ENCODE measurements at regions not wholly inside any gene's neighbourhood (a gene's known extent, or its start where the extent isn't known, plus 50 kb on each side); places are given as distances from the start of the nearest gene placed in this dataset.

DNA sequence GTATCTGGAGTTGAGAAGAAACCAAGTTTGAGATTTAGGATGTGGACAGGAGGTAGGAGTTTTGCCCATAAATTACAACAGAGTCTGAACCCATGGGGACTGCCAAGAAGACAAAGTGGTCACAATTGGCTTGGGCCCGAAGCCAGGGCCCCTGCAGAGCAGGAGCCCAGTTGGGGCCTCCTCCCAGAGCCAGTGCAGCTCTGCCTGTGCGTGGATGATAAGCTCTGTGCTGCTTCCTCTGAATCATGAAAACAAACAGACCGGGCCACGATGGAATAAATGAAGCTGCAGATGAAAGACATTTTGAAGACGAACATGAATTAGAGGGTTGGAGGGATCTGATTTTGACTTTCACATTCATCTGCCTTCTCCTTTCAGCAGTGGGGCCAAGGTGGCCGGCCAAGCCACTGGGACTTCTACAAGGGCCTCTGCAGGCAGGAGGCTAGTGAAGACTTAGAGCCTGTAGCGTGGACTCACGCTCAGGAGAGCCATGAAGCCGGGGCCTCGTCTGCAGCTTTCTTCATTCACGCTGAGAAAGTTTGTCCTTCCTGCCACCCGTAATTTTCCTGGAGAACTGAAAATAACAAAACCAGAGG lies 156.8 kb upstream of the LYZL1 start:
- no peak for DNase-seq

DNA sequence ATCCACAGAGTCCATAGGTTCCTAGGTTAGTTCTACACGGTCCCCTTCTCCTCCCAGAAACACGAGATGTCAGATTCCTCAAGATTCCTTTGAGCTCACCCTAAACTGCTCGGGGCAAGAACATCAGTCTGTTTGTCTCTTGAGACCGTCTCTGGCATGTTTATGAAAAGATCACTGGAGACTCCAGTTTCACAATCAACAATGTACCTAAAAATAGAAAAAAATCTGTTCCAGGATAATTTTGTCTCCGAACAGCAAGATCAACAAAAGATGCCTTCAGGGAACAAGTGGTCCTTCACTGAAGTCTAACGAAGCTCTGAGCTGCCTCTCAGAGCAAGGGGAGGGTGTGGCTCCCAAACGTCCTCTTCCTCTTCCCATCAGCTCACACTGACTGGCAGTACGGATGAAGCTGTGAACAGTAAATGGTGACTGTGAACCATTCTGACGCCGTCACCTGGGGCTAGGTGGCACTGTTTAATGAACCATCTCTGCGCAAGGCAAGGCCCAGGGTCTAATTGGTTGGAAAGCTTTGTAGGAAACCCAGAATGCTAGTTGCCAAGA lies 156.2 kb upstream of the LYZL1 start:
- DNase-seq: no peak

DNA sequence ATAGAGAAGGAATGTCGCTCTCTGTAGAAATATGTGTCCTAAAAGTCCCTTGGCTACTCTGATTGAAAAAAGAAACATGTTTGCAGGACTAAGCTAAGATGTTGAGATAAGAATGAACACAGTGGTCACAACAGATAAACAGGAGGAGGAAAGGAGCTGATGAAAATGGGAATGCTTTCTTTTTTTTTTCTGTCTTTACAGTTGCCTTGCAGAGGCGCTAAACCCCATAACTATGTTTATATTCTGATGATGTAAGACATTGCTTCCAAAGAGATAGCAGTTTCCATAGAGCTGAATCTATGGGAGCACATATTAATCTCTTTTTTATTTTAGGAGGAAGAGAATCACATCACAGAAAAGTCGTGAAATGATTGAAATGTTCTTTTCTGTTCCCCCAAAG lies 153.5 kb upstream of the LYZL1 start:
- no peak for DNase-seq

DNA sequence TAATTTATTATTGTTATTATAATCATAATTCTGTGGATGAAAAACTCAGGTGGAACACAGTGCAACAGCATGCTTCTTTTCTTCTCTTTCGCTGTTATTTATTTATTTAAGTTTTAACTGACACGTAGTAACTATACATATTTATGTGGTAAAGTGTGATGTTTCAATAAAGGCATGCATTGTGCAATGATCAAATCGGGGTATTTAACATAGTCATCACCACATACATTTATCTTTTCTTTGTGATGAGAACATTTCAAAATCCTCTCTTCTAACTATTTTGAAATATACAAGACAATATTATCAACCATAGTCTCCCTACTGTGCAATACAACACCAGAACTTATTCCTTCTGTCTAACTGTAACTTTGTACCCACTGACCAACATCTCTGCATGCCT lies 152.5 kb upstream of the LYZL1 start:
- DNase-seq: no peak

DNA sequence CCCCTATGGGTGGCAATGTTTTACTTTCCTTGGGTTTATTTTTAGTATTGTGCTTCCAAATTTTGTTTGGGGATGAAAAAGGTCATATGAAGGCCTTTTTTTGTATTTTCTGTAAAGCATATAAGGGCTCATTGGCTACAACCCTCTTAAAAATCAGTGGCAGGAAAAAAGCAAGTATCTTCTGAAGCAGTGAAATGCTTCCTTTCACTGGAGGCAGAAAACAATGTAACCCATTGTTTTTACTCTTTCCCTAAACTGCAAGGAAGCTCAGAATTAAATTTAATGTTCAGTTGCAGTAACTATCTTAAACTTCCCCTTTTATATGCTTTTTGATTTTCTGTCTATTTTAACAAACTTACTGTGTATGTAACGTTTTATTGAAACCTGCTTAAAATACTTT lies 148.7 kb upstream of the LYZL1 start:
- no peak for DNase-seq

DNA sequence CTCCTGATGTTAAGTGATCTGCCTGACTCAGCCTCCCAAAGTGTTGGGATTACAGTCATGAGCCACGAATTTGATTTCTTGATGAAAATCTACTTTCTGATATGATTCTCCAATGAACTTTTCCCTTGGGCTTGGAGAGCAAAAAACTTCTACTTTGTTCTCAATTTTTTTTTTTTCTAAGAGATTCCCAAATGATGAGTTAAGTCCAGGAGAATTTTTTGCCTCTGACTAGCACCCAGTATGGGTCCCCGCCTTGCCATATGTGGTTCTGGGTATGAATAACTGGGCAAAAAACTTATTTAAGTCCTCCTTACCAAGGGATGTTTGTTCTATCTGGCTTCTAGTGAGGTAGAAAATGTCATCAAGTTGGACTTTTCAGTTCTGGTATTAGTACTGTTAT lies 147.9 kb upstream of the LYZL1 start:
- DNase-seq: no peak

DNA sequence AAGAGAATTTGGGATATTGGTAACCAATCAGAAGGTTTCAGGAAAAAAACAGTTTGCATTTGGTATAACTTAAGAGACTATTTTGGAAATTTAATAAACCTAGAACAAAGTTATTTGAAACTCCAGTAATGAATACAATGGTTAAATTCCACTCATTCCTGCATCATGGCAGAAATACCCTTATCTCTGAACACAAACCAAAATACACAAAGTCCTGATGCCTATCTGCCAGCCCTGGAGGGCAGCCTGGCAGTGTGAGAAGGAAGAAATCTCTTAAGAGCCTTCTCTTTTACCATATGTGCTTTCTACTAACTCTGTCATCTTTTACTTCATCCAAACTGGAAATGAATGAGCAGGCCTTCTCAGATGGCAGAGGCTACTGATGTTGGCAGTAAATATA lies 147.1 kb upstream of the LYZL1 start:
- no peak for DNase-seq

DNA sequence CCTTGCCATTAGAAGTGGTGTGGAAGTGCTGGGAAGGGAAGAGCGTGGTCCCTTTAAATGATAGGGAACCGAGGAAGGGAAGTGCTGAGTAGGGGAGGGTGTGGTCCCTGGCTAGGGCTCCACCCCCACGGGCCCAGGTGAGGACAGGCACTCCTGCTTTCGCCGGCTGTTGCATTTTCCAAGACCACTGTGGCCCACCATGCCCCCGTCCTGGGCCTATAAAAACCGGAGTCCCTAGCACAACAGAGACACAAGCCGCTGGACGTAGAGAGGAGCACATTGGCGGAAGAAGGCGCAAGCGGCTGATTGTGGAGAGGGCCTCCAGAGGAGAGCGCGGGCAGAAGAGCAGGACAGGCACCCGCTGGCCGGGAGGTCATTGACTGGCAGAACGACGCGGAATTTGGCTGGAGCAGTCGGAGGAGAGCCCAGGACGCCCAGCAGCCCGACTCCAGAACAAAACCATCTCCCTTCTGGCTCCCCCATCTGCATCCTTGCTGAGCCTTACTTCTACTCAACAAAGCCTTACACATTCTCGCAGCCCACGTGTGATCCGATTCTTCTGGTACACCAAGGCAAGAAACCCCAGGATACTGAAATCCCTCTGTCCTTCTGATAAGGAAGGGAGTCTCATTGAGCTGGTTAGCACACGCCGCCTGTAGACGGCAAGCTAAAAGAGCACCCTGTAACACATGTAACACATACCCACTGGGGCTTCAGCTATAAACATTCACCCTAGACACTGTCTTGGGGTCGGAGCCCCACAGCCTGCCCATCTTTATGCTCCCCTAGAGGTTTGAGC lies 146.2 kb upstream of the LYZL1 start:
- DNase-seq: no peak

DNA sequence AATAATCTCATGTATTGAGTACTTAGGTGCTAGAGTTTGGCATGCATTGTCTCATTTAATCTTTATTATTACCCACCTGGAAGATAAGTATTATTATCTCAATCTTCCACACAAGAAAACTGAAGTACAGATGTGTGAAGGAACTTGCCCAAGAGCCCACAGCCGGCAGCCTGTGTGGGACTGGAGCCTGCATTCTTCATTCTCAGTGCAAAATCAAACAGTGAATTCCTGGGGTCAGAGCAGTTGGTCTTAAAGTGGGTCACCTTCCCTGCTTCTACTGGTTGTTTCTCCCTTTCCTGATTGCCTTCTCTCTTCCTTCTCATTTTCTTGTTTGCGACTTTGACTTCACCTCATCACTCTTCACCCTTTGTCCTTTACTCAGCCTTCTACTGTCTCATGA lies 144.7 kb upstream of the LYZL1 start:
- DNase-seq: no peak

DNA sequence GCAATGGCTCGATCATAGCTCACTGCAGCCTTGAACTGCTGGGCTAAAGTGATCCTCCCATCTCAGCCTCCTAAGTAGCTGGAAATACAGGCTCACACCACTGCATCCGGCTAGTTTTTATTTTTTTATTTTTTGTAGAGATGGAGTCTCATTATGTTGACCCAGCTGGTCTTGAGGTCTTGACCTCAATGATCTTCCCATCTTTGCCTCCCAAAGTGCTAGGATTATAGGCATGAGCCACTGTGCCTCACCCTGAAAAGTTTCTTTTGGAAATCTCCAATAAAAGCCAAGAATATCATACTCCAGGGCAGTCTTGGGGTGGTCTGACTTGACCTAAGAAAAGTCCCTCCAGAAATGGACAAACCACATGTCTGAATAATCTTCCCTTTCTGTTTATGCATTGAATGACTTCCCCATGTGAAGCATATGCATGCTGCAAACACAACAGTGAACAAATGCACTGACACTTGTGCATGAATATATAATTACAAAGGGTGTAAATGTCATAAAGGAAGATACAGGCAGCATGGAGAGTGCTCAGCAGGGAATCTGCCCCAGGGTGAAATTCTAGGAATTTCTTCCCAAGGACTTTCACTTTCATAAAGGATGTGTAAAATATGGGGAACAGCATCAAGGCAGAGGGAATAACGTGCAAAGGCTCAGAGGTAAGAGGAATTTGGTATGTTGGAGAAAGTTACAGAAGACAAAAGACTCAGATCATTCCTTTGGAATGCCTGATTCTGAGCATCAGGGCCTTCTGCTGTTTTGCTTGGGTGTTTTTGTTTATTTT lies 142.4 kb upstream of the LYZL1 start:
- DNase-seq: no peak

DNA sequence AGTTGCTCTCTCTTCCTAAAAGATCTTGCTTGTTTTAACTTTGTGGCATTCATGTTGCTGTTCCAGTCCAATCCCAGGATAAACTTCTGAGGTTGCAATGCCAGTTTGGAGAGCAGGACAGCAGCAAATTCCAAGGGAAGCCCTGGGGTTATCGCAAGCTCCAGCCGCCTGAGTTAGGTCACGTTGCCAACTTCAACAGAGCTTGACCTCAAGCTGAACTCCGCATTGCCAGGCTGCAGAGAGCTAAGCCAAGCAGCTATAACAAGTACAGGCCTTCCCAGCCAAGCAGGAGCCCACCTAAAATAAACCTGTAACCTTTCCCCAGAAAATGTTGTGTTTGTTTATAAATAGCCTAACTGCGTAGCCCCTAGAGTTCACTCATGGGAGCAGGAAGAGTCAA lies 138.9 kb upstream of the LYZL1 start:
- DNase-seq: no peak

DNA sequence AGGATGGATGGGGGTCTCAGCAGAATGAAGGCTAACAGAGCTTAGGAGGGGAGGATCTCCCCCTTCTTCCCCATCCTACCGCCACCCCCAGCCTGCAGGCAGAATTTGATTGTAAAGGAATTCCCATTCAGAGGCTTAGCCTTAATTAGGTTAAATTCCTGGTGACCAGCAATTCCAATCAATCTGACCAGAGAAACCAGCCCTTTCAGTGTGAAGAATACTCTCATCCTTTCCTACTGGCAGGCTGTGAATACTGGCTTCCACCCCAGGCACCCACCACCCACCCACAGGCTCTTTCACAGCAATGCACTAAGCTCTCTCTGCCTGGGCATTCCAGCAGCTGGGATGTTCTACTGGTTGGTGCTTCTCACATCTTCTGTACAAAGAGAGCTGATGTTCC lies 137.9 kb upstream of the LYZL1 start:
- DNase-seq: no peak

DNA sequence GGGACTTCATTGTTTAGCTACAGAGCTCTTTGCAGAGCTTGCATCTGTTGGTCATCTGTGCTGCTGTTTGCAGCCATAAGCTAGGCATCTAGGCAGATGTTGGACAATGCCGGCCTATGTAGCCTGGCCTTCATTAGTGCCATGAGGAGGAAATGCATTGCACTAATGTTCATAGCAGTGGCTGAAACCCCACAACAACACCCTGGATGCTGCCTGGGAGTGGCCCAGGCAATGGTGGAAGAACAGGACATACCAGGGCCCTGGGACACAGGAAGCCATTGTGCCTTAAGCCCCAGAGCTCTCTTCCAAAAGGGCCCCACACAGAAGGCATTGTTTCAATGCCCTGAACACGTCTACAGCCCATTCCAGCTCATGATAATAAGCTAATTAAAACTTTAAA lies 131.5 kb upstream of the LYZL1 start:
- no peak for DNase-seq

DNA sequence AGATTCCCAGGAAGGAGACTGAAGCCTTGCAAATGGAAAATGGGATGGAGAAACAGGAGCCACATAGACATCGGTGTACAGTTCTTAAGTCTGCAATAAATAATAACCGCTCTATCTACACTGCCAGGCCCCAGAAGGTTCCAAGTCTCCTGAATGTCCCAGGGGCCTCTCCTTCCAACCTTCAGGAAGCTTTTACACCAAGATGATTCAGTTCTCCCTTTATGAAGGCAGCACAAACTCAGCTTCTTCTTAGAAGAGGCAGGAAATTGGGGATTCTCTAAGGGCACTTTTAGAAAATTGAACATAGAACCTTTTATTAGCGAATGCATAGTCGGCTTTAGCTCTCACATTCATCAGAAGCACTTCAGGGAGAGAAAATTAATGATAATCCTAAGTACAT lies 130.8 kb upstream of the LYZL1 start:
- DNase-seq: no peak

DNA sequence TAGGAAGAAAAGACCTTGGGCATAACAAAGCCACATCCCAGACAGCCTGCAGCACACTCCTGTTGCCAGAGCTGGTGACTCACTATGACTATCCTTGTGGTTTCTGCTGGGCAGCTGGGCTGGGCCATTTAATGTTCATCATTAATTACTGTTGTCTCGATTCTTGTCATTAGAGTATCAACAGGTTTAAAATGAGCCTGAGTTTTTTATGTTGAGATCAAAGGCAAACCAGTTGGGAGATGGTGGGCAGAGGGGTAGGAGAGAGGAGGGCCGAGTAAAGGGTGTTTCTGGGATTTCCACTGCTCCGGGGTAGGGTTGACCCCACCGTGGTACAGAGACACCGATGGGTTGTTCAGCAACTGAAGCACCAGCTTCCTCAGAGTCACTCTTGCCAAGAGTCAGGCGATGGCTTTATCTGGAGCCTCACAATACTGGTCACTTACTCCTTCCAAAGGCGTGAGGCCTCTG lies 128.7 kb upstream of the LYZL1 start:
- DNase-seq: no peak

DNA sequence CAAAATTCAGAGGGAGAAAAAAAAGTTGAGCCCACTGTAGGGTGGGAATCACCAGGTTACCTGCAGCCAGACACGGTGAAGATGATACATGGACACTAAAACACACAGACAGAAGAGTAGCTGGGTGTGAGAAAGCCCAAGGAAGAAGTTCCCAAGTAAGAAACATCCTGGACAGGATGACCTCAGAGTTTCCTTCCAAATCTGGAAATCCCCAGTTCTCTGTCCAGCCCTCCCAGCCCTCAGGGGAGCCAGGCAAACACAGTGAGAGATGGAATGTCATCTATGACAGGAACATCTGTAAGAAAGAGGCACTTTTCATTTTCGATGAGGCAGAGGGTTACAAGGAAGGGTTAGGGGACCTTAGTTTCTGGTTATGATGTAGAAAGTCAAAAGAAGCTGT lies 125.1 kb upstream of the LYZL1 start:
- no peak for DNase-seq

DNA sequence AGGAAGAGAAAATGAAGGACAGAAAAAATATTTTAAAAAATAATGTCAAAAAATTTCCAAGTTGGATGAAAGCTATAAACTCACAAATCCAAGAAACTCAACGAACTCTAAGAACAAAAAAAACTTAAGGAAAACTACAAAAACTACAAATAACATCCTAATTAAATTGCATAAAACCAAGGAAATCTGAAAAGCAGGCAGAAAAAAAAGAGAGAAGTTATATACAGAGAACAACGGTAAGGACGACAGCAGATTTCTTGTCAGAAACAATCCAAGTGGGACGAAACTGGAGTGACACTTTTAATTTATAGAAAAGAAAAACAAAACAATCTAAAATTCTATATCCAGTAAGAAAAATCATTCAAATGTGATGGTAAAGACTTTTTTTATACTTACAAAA lies 122.2 kb upstream of the LYZL1 start:
- no peak for DNase-seq

DNA sequence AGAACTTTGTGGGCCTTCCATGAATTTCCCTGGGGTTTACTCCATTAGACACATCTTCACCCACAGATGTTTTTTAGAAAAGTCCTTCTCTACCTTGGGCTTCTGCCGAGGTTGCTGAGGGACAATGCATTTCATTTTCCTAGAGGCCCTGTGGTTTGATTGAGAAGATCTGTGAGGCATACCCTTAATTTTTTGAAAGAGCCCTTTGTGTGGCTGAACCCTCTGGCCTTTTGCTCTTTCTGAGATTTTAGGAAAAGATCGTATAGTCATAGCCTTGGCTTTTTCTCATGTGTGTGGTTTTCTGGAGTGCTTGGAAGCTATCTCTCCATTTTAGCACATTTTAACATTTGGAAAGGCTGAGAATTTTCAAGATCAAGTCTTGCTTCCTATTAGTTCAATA lies 119.8 kb upstream of the LYZL1 start:
- DNase-seq: no peak

DNA sequence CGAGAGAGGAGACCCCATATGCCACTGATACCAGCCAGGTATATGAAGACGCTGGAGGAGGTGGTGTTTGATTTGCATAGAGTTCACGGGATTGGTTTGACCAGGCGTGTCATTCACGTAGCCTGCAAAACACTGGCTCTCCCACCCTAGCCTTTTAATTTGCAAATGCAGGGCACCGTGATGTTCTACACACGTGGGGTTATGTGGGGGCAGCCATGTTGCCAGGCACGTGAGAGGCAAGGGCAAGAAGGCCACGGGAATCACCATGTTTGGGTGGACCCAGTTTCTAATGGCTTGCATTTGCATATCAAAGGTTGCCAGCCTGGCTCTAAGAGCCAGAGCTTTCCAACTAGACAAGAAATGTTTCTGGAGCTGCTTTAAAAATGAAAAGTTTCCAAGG lies 117.2 kb upstream of the LYZL1 start:
- DNase-seq: no peak

DNA sequence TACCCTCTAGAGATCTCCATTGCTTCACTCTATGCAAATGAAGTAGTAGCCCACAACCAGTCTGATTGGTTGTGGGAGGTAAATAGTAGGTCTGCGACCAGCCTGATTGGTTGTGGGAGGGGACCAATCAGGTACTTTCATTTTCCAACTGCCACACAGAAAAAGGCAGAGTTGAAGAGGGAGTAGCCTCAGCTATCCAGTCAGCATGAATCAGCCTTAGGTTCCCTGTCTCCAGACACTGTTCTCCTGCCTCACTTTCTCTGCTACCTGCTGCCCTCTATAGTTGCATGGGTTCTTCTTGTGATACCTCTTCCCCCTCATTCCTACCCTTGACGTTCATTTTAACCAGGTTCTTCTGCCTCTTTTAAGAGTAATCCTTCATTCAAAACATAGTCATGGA lies 114.5 kb upstream of the LYZL1 start:
- no peak for DNase-seq

DNA sequence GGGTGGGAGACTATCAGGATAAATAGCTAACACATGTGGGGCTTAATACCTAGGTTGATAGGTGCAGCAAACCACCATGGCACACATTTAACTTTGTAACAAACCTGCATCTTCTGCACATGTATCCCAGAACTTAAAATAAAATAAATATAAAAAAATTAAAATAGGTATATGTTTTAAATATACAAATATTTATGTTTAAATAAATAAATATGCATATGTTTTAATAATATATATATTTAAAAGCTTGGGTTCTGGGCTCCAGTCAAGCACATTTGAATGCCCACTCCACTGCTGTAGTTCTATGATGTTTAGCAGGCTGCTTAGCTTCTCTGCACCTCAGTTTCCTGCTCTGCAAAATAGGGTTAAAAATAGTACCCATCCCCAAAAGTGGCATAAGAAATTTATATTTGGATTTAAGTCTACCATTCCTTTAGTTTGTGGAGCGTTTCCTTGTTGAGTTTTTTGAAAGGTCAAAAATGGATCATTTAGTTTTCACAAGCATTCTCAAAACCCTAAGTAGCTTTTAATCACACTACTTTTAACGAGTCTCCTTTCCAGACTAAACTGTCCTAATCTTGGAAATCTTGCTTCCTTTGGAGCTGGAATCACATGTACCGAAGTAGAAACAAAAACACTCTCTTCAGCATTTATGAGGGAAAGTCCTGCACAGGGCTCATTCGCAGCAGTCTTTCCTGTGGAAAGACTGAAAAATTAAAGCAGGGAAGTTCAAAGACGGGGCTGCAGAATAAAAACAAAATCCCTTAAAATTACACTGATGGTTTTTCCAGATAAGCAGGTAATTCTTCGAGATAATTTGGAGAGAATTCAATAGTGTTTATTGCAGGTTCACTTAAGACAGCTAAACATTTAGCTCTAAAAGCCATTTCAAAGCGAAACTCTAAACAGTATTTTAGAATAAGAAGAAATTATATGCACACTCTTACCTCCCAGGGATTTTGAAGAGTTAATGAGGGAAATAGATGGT lies 111.7 kb upstream of the LYZL1 start:
- no peak for DNase-seq

DNA sequence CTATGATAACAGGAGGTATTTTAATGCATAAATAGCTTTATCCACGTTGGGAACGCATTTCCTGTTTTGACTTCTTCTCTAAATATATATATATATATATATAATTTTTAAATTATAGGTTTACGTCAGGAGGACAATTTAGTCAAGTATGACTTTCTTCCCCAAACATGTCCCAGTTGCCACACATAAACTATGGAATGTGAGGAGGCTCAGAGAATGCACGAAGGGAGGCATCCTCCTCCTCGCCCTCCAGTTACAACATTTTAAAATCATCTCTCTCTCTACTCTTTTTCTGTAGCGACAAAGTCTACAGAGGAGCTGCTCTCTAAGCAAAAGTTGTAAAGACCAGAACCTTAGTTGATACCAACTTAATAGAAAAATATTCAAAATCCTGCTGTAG lies 106.9 kb upstream of the LYZL1 start:
- no peak for DNase-seq
